ENCODE measurements at regions not wholly inside any gene's neighbourhood (a gene's known extent, or its start where the extent isn't known, plus 50 kb on each side); places are given as distances from the start of the nearest gene placed in this dataset.

DNA sequence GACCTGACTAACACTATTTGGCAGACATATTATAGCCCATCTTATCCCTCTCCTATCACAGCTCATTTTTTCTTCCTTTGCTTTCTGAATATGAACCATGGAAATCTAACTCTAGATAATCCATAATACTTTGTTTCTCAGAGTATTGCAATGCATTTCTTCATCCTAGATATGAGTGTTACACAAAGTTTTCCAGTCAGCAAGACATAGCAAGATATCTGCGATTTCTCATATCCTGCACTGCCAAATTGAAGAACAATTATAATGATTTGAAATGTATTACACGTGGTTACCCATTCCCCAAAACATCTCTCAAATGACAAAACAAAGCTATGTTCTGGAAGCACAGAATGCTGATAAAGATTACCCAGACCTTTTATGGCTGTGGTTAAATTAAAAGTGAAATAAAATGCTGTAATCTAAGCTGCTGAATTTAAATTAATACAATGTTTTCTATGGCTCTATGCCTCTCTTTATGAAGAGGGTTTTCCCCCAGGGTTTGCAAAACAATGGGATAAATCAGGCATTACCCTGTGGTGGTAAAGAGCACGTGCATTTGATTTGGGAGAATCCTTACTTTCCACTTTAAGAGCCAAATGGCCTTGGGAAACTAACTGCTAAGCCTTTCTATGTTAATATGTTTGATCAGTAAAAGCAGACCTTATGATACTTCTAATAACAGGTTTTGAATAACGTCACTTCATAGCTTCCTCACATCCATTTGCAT, 1291.0 kb upstream of the CNTN5 start:
- no peaks in the 10 kb centered on the region for H3K36me3 ChIP-seq (ENCODE audit: insufficient read depth, low read length)
- H3K9ac ChIP-seq (ENCODE audit: low read depth, low read length) = no peak overlapping the region
- H3K9me3 ChIP-seq (ENCODE audit: control insufficient read depth, insufficient read depth, low read length) = no peaks in the 10 kb centered on the region
- H3K4me1 ChIP-seq (ENCODE audit: insufficient read depth, low read length) = 0 out of 2 replicates have a peak, but pooled peaks cover 7% of the 10 kb centered on the region

DNA sequence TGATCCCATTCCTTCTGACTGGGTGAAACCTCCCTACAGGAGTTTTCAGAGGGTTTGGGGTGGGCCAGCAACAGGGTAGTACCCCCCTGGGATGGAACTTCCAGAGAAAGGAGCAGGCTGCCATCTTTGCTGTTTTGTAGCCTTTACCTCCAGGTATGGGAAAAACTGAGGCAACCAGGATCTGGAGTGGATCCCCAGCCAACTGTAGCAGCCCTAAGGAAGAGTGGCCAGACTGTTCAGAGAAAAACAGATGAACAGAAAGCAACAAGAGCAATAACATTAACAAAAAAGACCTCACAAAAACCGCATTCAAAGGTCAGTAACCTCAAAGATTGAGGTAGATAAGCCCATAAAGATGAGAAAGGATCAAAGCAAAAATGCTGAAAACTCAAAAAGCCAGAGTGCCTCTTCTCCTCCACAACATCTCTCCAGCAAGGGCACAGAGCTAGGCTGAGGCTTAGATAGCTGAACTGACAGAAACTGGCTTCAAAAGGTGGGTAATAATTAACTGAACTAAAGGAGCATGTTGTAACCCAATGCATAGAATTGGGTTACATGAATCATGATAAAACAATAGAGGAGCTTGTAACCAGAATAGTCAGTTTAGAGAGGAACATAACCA, 1288.6 kb upstream of the CNTN5 start:
- no peak overlapping the region for H3K9ac ChIP-seq (ENCODE audit: low read depth, low read length)
- H3K4me1 ChIP-seq (ENCODE audit: insufficient read depth, low read length) = 0 out of 2 replicates have a peak, but pooled peaks cover 7% of the 10 kb centered on the region
- no peaks in the 10 kb centered on the region for H3K9me3 ChIP-seq (ENCODE audit: control insufficient read depth, insufficient read depth, low read length)
- H3K36me3 ChIP-seq (ENCODE audit: insufficient read depth, low read length) = no peaks in the 10 kb centered on the region

DNA sequence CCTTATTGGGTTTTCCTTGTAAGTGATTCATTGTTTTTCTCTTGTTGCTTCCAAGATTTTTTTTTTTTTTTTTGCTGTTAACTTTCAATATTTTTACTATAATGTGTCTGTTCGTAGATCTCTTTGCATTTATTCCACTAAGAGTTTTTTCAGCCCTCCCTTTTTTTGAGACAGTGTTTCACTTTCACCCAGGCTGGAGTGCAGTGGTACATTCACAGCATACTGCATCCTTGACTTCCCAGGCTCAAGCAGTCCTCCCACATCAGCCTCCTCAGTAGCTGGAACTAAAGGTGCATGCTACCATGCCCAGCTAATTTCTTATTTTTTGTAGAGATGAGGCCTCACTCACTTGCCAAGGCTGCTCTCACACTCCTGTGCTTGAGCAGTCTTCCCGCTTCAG, 1282.0 kb upstream of the CNTN5 start:
- H3K36me3 ChIP-seq (ENCODE audit: insufficient read depth, low read length) = no peaks in the 10 kb centered on the region
- no peaks in the 10 kb centered on the region for H3K4me1 ChIP-seq (ENCODE audit: insufficient read depth, low read length)
- peaks cover 4% of the 10 kb centered on the region for H3K9me3 ChIP-seq (ENCODE audit: control insufficient read depth, insufficient read depth, low read length)
- H3K9ac ChIP-seq (ENCODE audit: low read depth, low read length) = no peak overlapping the region

DNA sequence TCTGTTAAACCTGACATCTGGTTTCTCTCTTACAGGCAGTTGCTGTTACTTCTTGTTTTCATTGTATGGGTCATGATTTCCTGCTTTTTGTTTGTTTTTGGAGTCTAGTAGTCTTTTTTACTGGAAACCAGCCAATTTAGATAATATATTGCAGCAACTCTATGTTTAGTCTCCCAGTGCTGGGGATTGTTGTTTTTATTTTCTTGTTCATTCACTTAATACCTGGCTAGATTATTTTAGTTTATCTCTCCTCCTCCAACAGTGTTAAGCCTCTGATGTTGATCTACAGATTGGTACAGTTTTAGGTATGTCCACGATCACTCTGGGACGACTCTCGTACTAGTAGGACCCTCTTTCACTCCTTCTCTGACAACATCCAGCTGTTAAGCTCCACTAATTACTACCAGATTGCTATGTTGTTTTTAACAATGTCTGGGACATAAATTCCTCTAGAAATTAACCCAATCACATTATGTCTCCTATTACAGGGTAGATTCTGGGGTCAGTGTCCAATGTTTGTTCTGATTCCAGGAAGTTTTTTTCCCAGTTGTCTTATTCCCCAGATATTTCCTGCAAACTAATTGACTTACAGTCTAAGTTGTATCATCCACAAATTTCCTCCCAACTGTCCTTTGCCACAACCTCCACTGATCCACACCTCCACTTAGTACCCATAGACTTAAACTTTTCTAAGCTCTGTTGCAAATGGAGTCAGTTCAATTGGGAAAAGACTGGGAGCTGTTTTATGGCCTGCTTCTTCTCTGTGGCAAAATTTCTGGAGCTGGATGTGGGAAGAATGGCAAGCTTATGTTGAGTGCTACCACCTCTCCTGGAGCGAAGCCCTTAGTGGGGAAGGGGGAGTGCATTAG, 1280.6 kb upstream of the CNTN5 start:
- Histone ChIP-seq H3K9ac (ENCODE audit: low read depth, low read length) (no peak overlapping the region), H3K4me1 (ENCODE audit: insufficient read depth, low read length) (no peaks in the 10 kb centered on the region), H3K9me3 (ENCODE audit: control insufficient read depth, insufficient read depth, low read length) (peaks cover 5% of the 10 kb centered on the region), H3K36me3 (ENCODE audit: insufficient read depth, low read length) (no peaks in the 10 kb centered on the region)

DNA sequence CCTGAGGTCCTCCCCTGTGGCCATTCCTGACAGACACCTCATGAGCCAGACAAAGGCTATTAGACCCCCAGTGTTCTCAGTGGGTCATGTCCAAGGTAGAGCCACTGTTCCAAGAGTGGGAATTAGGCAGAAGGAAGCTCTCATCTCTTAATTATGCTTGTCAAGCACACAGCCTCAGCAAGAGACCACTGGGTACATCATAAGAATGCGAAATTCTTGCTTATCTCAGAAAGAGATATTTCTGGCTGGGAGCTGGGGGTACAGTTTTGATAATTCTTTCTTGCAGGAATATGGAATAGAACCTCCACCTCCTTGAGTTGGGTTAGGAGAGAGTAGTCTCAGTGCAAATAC, 1280.0 kb upstream of the CNTN5 start:
- H3K36me3 ChIP-seq (ENCODE audit: insufficient read depth, low read length) = no peaks in the 10 kb centered on the region
- peaks cover 5% of the 10 kb centered on the region for H3K9me3 ChIP-seq (ENCODE audit: control insufficient read depth, insufficient read depth, low read length)
- no peaks in the 10 kb centered on the region for H3K4me1 ChIP-seq (ENCODE audit: insufficient read depth, low read length)
- H3K9ac ChIP-seq (ENCODE audit: low read depth, low read length) = no peak overlapping the region

DNA sequence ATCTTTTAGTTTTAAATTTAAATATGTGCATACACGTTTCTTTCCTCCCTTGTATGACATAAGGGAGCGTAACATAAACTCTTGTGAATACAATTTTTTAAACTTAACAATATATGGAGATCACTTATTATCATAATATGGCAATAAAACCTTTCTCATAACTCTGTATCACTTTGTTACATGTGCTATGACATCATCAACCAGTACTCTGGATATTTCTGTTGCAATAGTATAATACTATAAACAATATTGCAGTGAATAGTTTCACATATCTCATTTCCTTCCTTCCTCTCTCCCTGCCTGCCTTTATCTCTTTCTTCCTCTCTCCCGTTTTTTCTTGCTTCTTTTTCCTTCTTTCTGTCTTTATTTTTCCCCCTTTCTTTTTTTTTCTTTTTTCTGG, 1278.0 kb upstream of the CNTN5 start:
- Histone ChIP-seq H3K9me3 (ENCODE audit: control insufficient read depth, insufficient read depth, low read length) (peaks cover 5% of the 10 kb centered on the region), H3K4me1 (ENCODE audit: insufficient read depth, low read length) (no peaks in the 10 kb centered on the region), H3K9ac (ENCODE audit: low read depth, low read length) (no peak overlapping the region), H3K36me3 (ENCODE audit: insufficient read depth, low read length) (no peaks in the 10 kb centered on the region)

DNA sequence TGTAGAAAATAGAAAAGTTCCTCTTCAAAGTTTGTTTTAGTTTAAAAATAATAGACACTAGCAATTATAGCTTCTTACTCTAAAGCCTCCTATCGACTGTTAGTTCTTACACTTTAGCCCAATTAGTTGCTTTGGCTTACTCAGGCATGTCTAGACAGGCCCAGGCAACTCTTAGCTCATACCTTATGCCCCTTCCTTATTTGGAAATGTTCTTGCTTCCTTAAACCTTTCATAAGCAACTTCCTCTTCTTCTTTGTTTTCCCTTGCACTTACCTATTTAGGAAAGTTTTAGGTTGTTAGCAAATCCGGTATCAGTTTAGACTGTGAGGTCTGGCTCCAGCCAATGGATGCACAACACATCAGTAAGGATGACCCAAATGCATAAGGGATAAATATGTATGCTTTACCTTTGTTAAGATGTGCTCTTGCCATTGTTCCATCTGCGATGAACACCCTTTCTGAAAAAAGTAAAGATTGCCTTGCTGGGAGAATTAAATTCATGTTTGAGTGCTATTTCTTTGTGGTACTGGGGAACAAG, 1277.5 kb upstream of the CNTN5 start:
- Histone ChIP-seq H3K4me1 (ENCODE audit: insufficient read depth, low read length) (no peaks in the 10 kb centered on the region), H3K36me3 (ENCODE audit: insufficient read depth, low read length) (no peaks in the 10 kb centered on the region), H3K9ac (ENCODE audit: low read depth, low read length) (no peak overlapping the region), H3K9me3 (ENCODE audit: control insufficient read depth, insufficient read depth, low read length) (peaks cover 5% of the 10 kb centered on the region)

DNA sequence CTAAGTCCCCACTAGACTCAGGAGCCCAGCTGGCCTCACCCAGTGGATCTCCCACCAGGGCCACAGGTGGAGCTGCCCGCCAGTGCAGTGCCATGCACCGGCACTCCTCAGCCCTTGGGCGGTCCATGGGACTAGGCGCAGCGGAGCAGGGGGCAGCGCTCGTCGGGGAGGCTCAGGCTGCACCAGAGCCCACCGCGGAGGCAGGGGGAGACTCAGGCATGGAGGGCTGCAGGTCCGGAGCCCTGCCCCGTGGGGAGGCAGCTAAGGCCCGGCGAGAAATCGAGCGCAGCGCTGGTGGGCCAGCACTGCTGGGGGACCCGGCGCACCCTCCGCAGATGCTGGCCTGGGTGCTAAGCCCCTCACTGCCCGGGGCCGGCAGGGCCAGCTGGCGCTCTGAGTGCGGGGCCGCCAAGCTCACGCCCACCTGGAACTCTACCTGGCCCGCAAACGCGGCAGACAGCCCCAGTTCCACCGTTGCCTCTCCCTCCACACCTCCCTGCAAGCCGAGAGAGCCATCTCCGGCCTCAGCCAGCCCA, 1275.2 kb upstream of the CNTN5 start:
- no peaks in the 10 kb centered on the region for H3K4me1 ChIP-seq (ENCODE audit: insufficient read depth, low read length)
- no peak overlapping the region for H3K9ac ChIP-seq (ENCODE audit: low read depth, low read length)
- H3K9me3 ChIP-seq (ENCODE audit: control insufficient read depth, insufficient read depth, low read length) = peaks cover 5% of the 10 kb centered on the region

DNA sequence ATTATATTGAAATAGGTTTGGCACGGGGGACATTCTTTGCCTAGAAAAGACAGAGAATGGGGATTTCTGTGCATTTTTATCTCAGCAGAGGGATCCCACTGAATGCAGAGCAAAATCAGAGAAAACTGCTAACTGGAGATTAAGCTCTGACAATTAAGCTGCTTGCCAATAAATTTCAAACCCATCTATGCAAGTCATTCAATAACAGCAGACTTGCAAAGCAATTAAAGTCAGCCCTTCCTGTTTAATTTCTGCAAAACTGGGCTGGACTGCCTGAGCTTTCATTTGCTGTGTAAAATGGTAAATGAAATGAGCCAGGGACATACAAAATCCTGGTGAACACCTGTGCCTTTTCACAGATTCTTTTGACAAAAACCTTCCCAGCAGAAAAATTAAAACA, 1273.9 kb upstream of the CNTN5 start:
- Histone ChIP-seq H3K9me3 (ENCODE audit: control insufficient read depth, insufficient read depth, low read length) (peaks cover 5% of the 10 kb centered on the region), H3K4me1 (ENCODE audit: insufficient read depth, low read length) (no peaks in the 10 kb centered on the region), H3K36me3 (ENCODE audit: insufficient read depth, low read length) (no peaks in the 10 kb centered on the region), H3K9ac (ENCODE audit: low read depth, low read length) (no peak overlapping the region)

More for the DNA sequence above, 1275.2 kb upstream of the CNTN5 start:
- H3K36me3 ChIP-seq (ENCODE audit: insufficient read depth, low read length) = no peaks in the 10 kb centered on the region

DNA sequence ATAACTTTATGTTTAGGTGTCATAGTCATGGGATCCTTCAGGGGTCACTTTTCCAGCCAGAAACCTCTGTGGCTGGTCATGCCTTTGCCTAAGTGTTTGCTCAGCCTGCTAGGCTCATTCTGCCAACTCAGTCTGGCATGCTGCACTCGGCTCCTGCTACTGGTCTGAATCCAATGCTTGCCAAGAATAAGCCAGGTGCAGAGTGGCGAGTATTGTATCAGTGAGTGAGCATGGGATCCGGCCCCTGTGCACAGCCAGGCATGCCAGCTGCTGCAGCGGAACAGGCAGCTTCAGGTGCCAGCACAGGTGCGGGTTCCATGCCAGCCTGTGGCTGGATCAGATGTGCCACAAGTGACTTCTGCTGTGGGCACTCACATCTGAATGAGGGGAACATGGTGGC, 1269.3 kb upstream of the CNTN5 start:
- Histone ChIP-seq H3K9ac (ENCODE audit: low read depth, low read length) (no peak overlapping the region), H3K36me3 (ENCODE audit: insufficient read depth, low read length) (no peaks in the 10 kb centered on the region), H3K9me3 (ENCODE audit: control insufficient read depth, insufficient read depth, low read length) (no peaks in the 10 kb centered on the region), H3K4me1 (ENCODE audit: insufficient read depth, low read length) (no peaks in the 10 kb centered on the region)

DNA sequence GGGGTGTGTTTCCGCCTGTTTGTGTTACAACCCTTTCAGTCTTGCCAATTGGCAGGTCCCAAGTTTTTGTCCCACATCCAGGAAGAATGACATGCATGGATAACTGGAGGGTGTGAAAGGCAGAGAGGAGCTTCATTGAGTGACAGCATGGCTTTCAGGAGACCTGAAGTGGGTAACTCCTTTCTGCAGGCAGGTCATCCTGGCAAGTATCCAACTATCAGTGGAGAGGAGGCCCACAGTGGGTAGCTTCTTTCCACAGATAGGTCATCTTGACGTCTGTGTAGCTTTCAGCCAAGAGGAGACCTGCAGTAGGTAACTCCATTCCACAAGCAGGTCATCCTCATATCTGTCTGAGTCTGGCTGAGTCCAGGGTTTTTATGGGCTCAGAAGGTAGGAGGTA, 1268.8 kb upstream of the CNTN5 start:
- no peaks in the 10 kb centered on the region for H3K4me1 ChIP-seq (ENCODE audit: insufficient read depth, low read length)
- H3K9ac ChIP-seq (ENCODE audit: low read depth, low read length) = no peak overlapping the region
- H3K36me3 ChIP-seq (ENCODE audit: insufficient read depth, low read length) = no peaks in the 10 kb centered on the region
- no peaks in the 10 kb centered on the region for H3K9me3 ChIP-seq (ENCODE audit: control insufficient read depth, insufficient read depth, low read length)

DNA sequence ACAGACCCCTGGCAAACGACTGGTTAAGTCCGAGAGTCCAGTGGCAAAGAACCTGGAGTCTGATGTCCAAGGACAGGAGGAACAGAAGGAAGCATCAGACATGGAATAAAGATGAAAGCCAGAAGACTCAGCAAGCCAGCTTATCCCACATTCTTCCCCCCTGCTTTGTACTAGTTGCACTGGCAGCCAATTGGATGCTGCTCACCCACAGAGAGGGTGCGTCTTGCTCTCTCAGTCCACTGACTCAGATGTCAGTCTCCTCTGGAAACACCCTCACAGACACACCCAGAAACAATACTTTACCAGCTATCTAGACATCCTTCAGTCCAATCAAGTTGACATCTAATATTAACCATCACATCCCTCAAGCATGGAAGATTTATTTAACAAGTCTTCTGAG, 1265.8 kb upstream of the CNTN5 start:
- H3K9me3 ChIP-seq (ENCODE audit: control insufficient read depth, insufficient read depth, low read length) = no peaks in the 10 kb centered on the region
- H3K36me3 ChIP-seq (ENCODE audit: insufficient read depth, low read length) = no peaks in the 10 kb centered on the region
- no peaks in the 10 kb centered on the region for H3K4me1 ChIP-seq (ENCODE audit: insufficient read depth, low read length)
- H3K9ac ChIP-seq (ENCODE audit: low read depth, low read length) = no peak overlapping the region

DNA sequence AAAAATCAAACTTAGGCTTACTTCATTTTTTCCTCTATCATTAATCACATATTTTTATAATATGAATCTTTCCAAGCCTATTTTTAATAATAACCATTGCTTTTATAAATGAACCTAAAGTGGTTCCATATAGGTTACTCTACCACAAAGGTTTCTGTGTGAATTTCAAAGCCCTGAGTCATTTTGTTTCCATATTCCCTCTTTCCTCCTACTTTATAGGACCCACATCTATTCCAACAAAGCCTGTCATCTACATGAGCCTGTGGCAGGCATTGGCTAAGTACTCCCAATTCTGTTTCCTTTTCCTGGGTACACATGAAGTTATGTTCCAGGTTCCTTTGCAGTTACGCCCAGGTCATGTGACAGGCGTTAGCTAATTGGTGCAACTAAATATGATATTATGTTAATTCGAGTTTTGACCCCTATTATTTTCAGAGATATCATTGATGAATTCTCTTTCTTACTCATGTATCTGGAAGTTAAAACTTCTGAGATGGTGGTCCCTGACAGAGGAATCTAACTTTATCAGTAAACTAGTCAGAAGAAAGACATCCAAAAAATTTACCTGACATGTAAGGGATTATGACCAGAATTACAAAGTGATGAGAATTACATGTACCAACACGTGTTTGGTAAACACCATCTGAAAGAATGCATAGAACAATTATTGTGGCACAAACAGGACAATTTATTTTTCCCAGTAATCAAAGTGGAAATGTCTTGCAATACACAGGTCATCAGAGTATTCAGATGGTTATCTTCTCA, 1264.0 kb upstream of the CNTN5 start:
- no peaks in the 10 kb centered on the region for H3K36me3 ChIP-seq (ENCODE audit: insufficient read depth, low read length)
- no peaks in the 10 kb centered on the region for H3K9me3 ChIP-seq (ENCODE audit: control insufficient read depth, insufficient read depth, low read length)
- H3K4me1 ChIP-seq (ENCODE audit: insufficient read depth, low read length) = no peaks in the 10 kb centered on the region
- no peak overlapping the region for H3K9ac ChIP-seq (ENCODE audit: low read depth, low read length)

DNA sequence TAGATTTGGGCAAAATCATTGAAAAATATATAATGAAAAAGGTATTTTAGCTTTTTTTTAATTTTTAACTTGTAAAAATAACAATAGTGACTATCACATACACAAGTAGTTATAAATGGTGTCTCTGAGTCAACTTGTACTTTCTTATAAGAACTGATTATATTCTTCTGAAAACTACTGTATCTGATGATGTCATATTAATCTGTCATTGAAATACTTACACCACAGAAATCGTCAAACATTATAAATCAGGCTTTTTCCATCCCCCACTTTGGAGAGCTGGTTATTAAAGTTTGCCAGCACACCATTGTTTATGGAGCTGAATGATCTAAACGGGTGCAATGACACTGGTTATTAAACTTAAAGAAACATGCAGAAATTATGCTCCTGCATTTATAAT, 1259.6 kb upstream of the CNTN5 start:
- H3K36me3 ChIP-seq (ENCODE audit: insufficient read depth, low read length) = no peaks in the 10 kb centered on the region
- no peaks in the 10 kb centered on the region; the same call in 1 of the 2 replicates for H3K4me1 ChIP-seq (ENCODE audit: insufficient read depth, low read length)
- no peak overlapping the region for H3K9ac ChIP-seq (ENCODE audit: low read depth, low read length)

More for the DNA sequence above, 1259.6 kb upstream of the CNTN5 start:
- no peaks in the 10 kb centered on the region for H3K9me3 ChIP-seq (ENCODE audit: control insufficient read depth, insufficient read depth, low read length)
